ENCODE measurements at regions not wholly inside any gene's neighbourhood (a gene's known extent, or its start where the extent isn't known, plus 50 kb on each side); places are given as distances from the start of the nearest gene placed in this dataset.
"Not testable (repeated sequence)": the region's sequence is repeated elsewhere in the genome, so short reads cannot be mapped to it uniquely, and the experiment has no call there.

- no peak for DNase-seq (ENCODE audit: low spot score)
These were observed 161.0 kb downstream of the SKIDA1 start for GRCh38 chr10:21364196-21365114.

- no peak for DNase-seq (ENCODE audit: low spot score)
These were observed 161.8 kb downstream of the SKIDA1 start for GRCh38 chr10:21363731-21364104.

- no peak for DNase-seq (ENCODE audit: low spot score)
These were observed 162.3 kb downstream of the SKIDA1 start for GRCh38 chr10:21363092-21363730.

GRCh38 chr10:21359202-21359601, 166.3 kb downstream of the SKIDA1 start:
- DNase-seq (ENCODE audit: low spot score), result no peak

- no peak for DNase-seq (ENCODE audit: low spot score)
These were observed 169.9 kb downstream of the SKIDA1 start for GRCh38 chr10:21355591-21356011.

- no peak for DNase-seq (ENCODE audit: low spot score)
These were observed 172.6 kb downstream of the SKIDA1 start for GRCh38 chr10:21352886-21353285.

- DNase-seq (ENCODE audit: low spot score), result not testable (repeated sequence)
These were observed 173.9 kb downstream of the SKIDA1 start for GRCh38 chr10:21351594-21351993.

GRCh38 chr10:21349912-21350286, 175.6 kb downstream of the SKIDA1 start:
- DNase-seq (ENCODE audit: low spot score), result no peak

GRCh38 chr10:21347785-21348170, 177.7 kb downstream of the SKIDA1 start:
- DNase-seq (ENCODE audit: low spot score), result no peak

- no peak for DNase-seq (ENCODE audit: low spot score)
These were observed 178.3 kb downstream of the SKIDA1 start for GRCh38 chr10:21347043-21347784.

- DNase-seq (ENCODE audit: low spot score), result no peak
These were observed 182.4 kb downstream of the SKIDA1 start for GRCh38 chr10:21343087-21343486.

GRCh38 chr10:21342499-21342898, 183.0 kb downstream of the SKIDA1 start:
- DNase-seq (ENCODE audit: low spot score), result not testable (repeated sequence)

GRCh38 chr10:21340331-21340730, 185.2 kb downstream of the SKIDA1 start:
- DNase-seq (ENCODE audit: low spot score), result no peak

GRCh38 chr10:21337171-21337792, 188.2 kb downstream of the SKIDA1 start:
- no peak for DNase-seq (ENCODE audit: low spot score)

- DNase-seq (ENCODE audit: low spot score), result no peak
These were observed 188.9 kb downstream of the SKIDA1 start for GRCh38 chr10:21336476-21337170.

GRCh38 chr10:21334891-21335696, 190.4 kb downstream of the SKIDA1 start:
- DNase-seq (ENCODE audit: low spot score), result no peak

GRCh38 chr10:21330628-21331020, 194.9 kb downstream of the SKIDA1 start:
- DNase-seq (ENCODE audit: low spot score), result peak; percentile 15

GRCh38 chr10:21329995-21330627, 195.4 kb downstream of the SKIDA1 start:
- no peak for DNase-seq (ENCODE audit: low spot score)

- no peak for DNase-seq (ENCODE audit: low spot score)
These were observed 198.0 kb downstream of the SKIDA1 start for GRCh38 chr10:21327289-21327993.

All from pons (tissue), 1 donor.